Neuronal stem cell (in vitro differentiated cells): ENCODE measurements at regions not wholly inside any gene's neighbourhood (a gene's known extent, or its start where the extent isn't known, plus 50 kb on each side); places are given as distances from the start of the nearest gene placed in this dataset.

Experiments used
- DNase-seq: peaks from one replicate; pipeline ENCODE4 v3.0.0-alpha.2; 2013; ENCODE audit warnings: low spot score
- H2AFZ ChIP-seq: one replicate; pipeline ENCODE4 v1.6.1; 2013; ENCODE audit warnings: mild to moderate bottlenecking, low read length, inconsistent platforms
- H2AK5ac ChIP-seq: 2 replicates; pipeline ENCODE4 v1.6.1; 2013; ENCODE audit warnings: low read depth, mild to moderate bottlenecking, inconsistent platforms, low read length, moderate library complexity, mixed read lengths
- H2BK120ac ChIP-seq: 2 replicates; pipeline ENCODE4 v1.6.1; 2013; ENCODE audit warnings: low read depth, mild to moderate bottlenecking, inconsistent platforms, low read length, moderate library complexity, mixed read lengths
- H2BK12ac ChIP-seq: one replicate; pipeline ENCODE4 v1.6.1; 2013; ENCODE audit warnings: low read length, inconsistent platforms
- H2BK15ac ChIP-seq: 2 replicates; pipeline ENCODE4 v1.6.1; 2013; ENCODE audit warnings: mild to moderate bottlenecking, low read length, inconsistent platforms, mixed read lengths
- H2BK5ac ChIP-seq: one replicate; pipeline ENCODE4 v1.6.1; 2013; ENCODE audit warnings: inconsistent platforms, mild to moderate bottlenecking, low read length, moderate library complexity
- H3K14ac ChIP-seq: one replicate; pipeline ENCODE4 v1.6.1; 2013; ENCODE audit warnings: low read length, inconsistent platforms
- H3K18ac ChIP-seq: 2 replicates; pipeline ENCODE4 v1.6.1; 2013; ENCODE audit warnings: low read length, inconsistent platforms
- H3K23ac ChIP-seq: 2 replicates; pipeline ENCODE4 v1.6.1; 2013; ENCODE audit warnings: low read depth, mild to moderate bottlenecking, mixed read lengths, low read length, inconsistent platforms; ENCODE audit not compliant: poor library complexity
- H3K27ac ChIP-seq: replicated peaks from 3 replicates; pipeline ENCODE4 v1.5.1; 2013; ENCODE audit warnings: low read length, inconsistent platforms
- H3K27me3 ChIP-seq, 3 experiments: 2 replicates each; pipeline ENCODE4 v1.6.1; 2013; ENCODE audit warnings: low read length in 3 of 3, mild to moderate bottlenecking in 2 of 3, inconsistent platforms in 1 of 3, low read depth in 1 of 3, mixed read lengths in 1 of 3, moderate library complexity in 1 of 3; ENCODE audit not compliant: control insufficient read depth in 3 of 3, insufficient read depth in 3 of 3
- H3K36me3 ChIP-seq, 2 donors: replicated peaks in 1 of 2; 2 replicates each; pipeline ENCODE4 v1.6.1; 2013; ENCODE audit warnings: low read length in 2 of 2; ENCODE audit not compliant: control insufficient read depth in 2 of 2, insufficient read depth in 2 of 2
- H3K4ac ChIP-seq: 2 replicates; pipeline ENCODE4 v1.6.1; 2013; ENCODE audit warnings: inconsistent platforms, mild to moderate bottlenecking, low read length, moderate library complexity
- H3K4me1 ChIP-seq, 2 donors: 1 replicate in 1 of 2; 2 replicates in 1 of 2; pipeline ENCODE4 v1.6.1; 2013; ENCODE audit warnings: low read length in 2 of 2, low read depth in 1 of 2; ENCODE audit not compliant: control insufficient read depth in 2 of 2, insufficient read depth in 1 of 2
- H3K4me2 ChIP-seq: one replicate; pipeline ENCODE4 v1.6.1; 2013; ENCODE audit warnings: mild to moderate bottlenecking, low read length, inconsistent platforms; ENCODE audit not compliant: insufficient read depth, poor library complexity, severe bottlenecking
- H3K4me3 ChIP-seq, 2 donors: 2 replicates each; pipeline ENCODE4 v1.5.1; 2013; ENCODE audit warnings: low read length in 2 of 2, mild to moderate bottlenecking in 2 of 2, inconsistent platforms in 1 of 2, moderate library complexity in 1 of 2
- H3K79me1 ChIP-seq: one replicate; pipeline ENCODE4 v1.6.1; 2013; ENCODE audit warnings: low read depth, mild to moderate bottlenecking, inconsistent platforms, low read length, moderate library complexity
- H3K9ac ChIP-seq: one replicate; pipeline ENCODE4 v1.6.1; 2013; ENCODE audit warnings: mild to moderate bottlenecking, low read depth, low read length, inconsistent platforms; ENCODE audit not compliant: poor library complexity
- H3K9me3 ChIP-seq, 2 donors: replicated peaks in 1 of 2; 2 replicates each; pipeline versions ENCODE3 to v1.6.1; 2013; ENCODE audit warnings: low read length in 2 of 2, mild to moderate bottlenecking in 2 of 2, inconsistent platforms in 1 of 2, low read depth in 1 of 2, mixed read lengths in 1 of 2, moderate library complexity in 1 of 2; ENCODE audit not compliant: control insufficient read depth in 2 of 2, insufficient read depth in 1 of 2
- H4K8ac ChIP-seq: one replicate; pipeline ENCODE4 v1.6.1; 2013; ENCODE audit warnings: low read depth, mild to moderate bottlenecking, inconsistent platforms, low read length, moderate library complexity
- H4K91ac ChIP-seq: one replicate; pipeline ENCODE4 v1.6.1; 2013; ENCODE audit warnings: low read length, low read depth, mild to moderate bottlenecking, inconsistent platforms; ENCODE audit not compliant: poor library complexity
- WGBS, 2 donors: extraction: QIAGEN DNeasy Blood & Tissue Kit; methylation state at CpG; one replicate each; pipeline ENCODE4 v1.1.7; 2013; ENCODE audit warnings: missing lambda C conversion rate in 2 of 2, mixed read lengths in 1 of 2; ENCODE audit not compliant: insufficient read length in 2 of 2, insufficient replicate concordance in 1 of 2; ENCODE audit errors: extremely low coverage in 2 of 2; 5-methylcytosine and 5-hydroxymethylcytosine counted together

GRCh38 chr5:68576805-68577204 lies 361.2 kb downstream of the PIK3R1 start:
- no peak overlapping the region for H3K18ac ChIP-seq
- H2AK5ac ChIP-seq = no peak overlapping the region
- H3K14ac ChIP-seq = no peak overlapping the region
- H3K79me1 ChIP-seq = no peaks in the 10 kb centered on the region
- H3K4me3 ChIP-seq = no peak overlapping the region
- H2BK12ac ChIP-seq = no peak overlapping the region
- no peak overlapping the region for H3K4me2 ChIP-seq
- no peak overlapping the region for H2AFZ ChIP-seq
- no peaks in the 10 kb centered on the region for H3K4me1 ChIP-seq
- no peak overlapping the region for H2BK120ac ChIP-seq
- no peak overlapping the region for H3K23ac ChIP-seq
- no CpG with 5 or more reads among the region's 1 CpG for WGBS, 2 donors
- no peak overlapping the region for H3K4ac ChIP-seq
- H2BK5ac ChIP-seq = no peak overlapping the region
- H3K9ac ChIP-seq = no peak overlapping the region
- no peaks in the 10 kb centered on the region for H3K36me3 ChIP-seq
- no peak for DNase-seq
- no peaks in the 10 kb centered on the region for H3K27me3 ChIP-seq
- no peak overlapping the region for H3K27ac ChIP-seq
- no peak overlapping the region for H4K91ac ChIP-seq
- H2BK15ac ChIP-seq = no peak overlapping the region
- no peaks in the 10 kb centered on the region for H3K9me3 ChIP-seq
- no peak overlapping the region for H4K8ac ChIP-seq

GRCh38 chr5:68582284-68582683 lies 366.7 kb downstream of the PIK3R1 start:
- no peak overlapping the region for H2AFZ ChIP-seq
- H3K18ac ChIP-seq = no peak overlapping the region
- no peak overlapping the region for H3K23ac ChIP-seq
- no peak overlapping the region for H3K27ac ChIP-seq
- H3K79me1 ChIP-seq = no peaks in the 10 kb centered on the region
- peaks cover 0 to 1% of the 10 kb centered on the region in 2 donors for H3K4me1 ChIP-seq
- no peak overlapping the region for H3K9ac ChIP-seq
- no peak overlapping the region for H2AK5ac ChIP-seq
- no peaks in the 10 kb centered on the region for H3K27me3 ChIP-seq
- H3K4ac ChIP-seq = no peak overlapping the region
- no peak overlapping the region for H2BK15ac ChIP-seq
- no peak overlapping the region for H2BK120ac ChIP-seq
- no peak overlapping the region for H3K14ac ChIP-seq
- no peak overlapping the region for H3K4me3 ChIP-seq
- H4K91ac ChIP-seq = no peak overlapping the region
- no peak overlapping the region for H4K8ac ChIP-seq
- H3K36me3 ChIP-seq = no peaks in the 10 kb centered on the region
- no peaks in the 10 kb centered on the region for H3K9me3 ChIP-seq
- WGBS, 2 donors = no CpG with 5 or more reads among the region's 1 CpG
- H2BK5ac ChIP-seq = no peak overlapping the region
- no peak for DNase-seq
- no peak overlapping the region for H2BK12ac ChIP-seq
- no peak overlapping the region for H3K4me2 ChIP-seq

- Histone ChIP-seq H3K18ac (no peak overlapping the region), H4K91ac (no peak overlapping the region), H3K27ac (no peak overlapping the region)
Observed at GRCh38 chr5:68587171-68587570, 371.6 kb downstream of the PIK3R1 start.

GRCh38 chr5:68591850-68592249 lies 376.3 kb downstream of the PIK3R1 start:
- Histone ChIP-seq H3K14ac (no peak overlapping the region), H2BK15ac (no peak overlapping the region), H2BK5ac (no peak overlapping the region), H2AK5ac (no peak overlapping the region), H3K4me1 (no peaks in the 10 kb centered on the region), H3K18ac (no peak overlapping the region), H3K27ac (no peak overlapping the region), H4K91ac (no peak overlapping the region), H3K79me1 (no peaks in the 10 kb centered on the region), H3K4me3 (no peak overlapping the region), H2AFZ (no peak overlapping the region), H4K8ac (no peak overlapping the region), H3K9me3 (peaks cover 0 to 4% of the 10 kb centered on the region in 2 donors), H3K9ac (no peak overlapping the region), H2BK12ac (no peak overlapping the region), H2BK120ac (no peak overlapping the region), H3K23ac (no peak overlapping the region), H3K36me3 (no peaks in the 10 kb centered on the region), H3K4ac (no peak overlapping the region), H3K27me3 (no peaks in the 10 kb centered on the region), H3K4me2 (no peak overlapping the region)
- no peak for DNase-seq
- no CpG with 5 or more reads among the region's 4 CpGs for WGBS, 2 donors

More at GRCh38 chr5:68587171-68587570, 371.6 kb downstream of the PIK3R1 start:
- no peak overlapping the region for H3K4me3 ChIP-seq
- no peak overlapping the region for H2AK5ac ChIP-seq
- no peak overlapping the region for H3K4me2 ChIP-seq
- H3K9ac ChIP-seq = no peak overlapping the region
- H4K8ac ChIP-seq = no peak overlapping the region
- no peak overlapping the region for H3K14ac ChIP-seq
- H2BK5ac ChIP-seq = no peak overlapping the region
- no peaks in the 10 kb centered on the region for H3K27me3 ChIP-seq
- no peaks in the 10 kb centered on the region for H3K36me3 ChIP-seq
- no peak overlapping the region for H2BK12ac ChIP-seq
- no peak overlapping the region for H2BK15ac ChIP-seq
- H3K4me1 ChIP-seq = peaks cover 0 to 1% of the 10 kb centered on the region in 2 donors
- no peak overlapping the region for H2BK120ac ChIP-seq
- DNase-seq = no peak
- H2AFZ ChIP-seq = no peak overlapping the region
- H3K79me1 ChIP-seq = no peaks in the 10 kb centered on the region
- no peak overlapping the region for H3K23ac ChIP-seq
- no peaks in the 10 kb centered on the region for H3K9me3 ChIP-seq
- no peak overlapping the region for H3K4ac ChIP-seq
